Osteoblast (primary cell): ENCODE measurements at regions not wholly inside any gene's neighbourhood (a gene's known extent, or its start where the extent isn't known, plus 50 kb on each side); places are given as distances from the start of the nearest gene placed in this dataset.
A peak's percentile ranks its signal among the peaks of the same experiment; 100 is the strongest.

Experiments
- DNase-seq: peaks from one replicate; pipeline ENCODE4 v3.0.0; 2011; ENCODE audit warnings: low spot score, mixed read lengths; ENCODE audit not compliant: insufficient read length; ENCODE audit errors: missing footprints
- H2AFZ ChIP-seq: 2 replicates; pipeline ENCODE4 v1.6.0; 2011; ENCODE audit warnings: mild to moderate bottlenecking, low read length
- H3K27ac ChIP-seq: 2 replicates; pipeline ENCODE4 v1.5.1; 2011; ENCODE audit warnings: mild to moderate bottlenecking, low read depth, low read length, moderate library complexity
- H3K27me3 ChIP-seq: 2 replicates; pipeline ENCODE4 v1.6.0; 2012; ENCODE audit warnings: mild to moderate bottlenecking, control low read depth, inconsistent platforms, low read length, moderate library complexity; ENCODE audit not compliant: insufficient read depth
- H3K36me3 ChIP-seq: 2 replicates; pipeline ENCODE4 v1.5.1; 2011; ENCODE audit warnings: mild to moderate bottlenecking, low read length, control low read depth, moderate library complexity; ENCODE audit not compliant: insufficient read depth
- H3K4me1 ChIP-seq: 2 replicates; pipeline ENCODE4 v1.5.1; 2011; ENCODE audit warnings: mild to moderate bottlenecking, low read length, control low read depth, moderate library complexity; ENCODE audit not compliant: insufficient read depth
- H3K4me2 ChIP-seq: 2 replicates; pipeline ENCODE4 v1.6.0; 2011; ENCODE audit warnings: mild to moderate bottlenecking, low read length; ENCODE audit not compliant: insufficient read depth
- H3K4me3 ChIP-seq: fragments of 200-600 bp; sonication (generic); 3 replicates; pipeline ENCODE4 v1.5.1; 2012; ENCODE audit warnings: mild to moderate bottlenecking, low read length, inconsistent platforms; ENCODE audit not compliant: insufficient read depth
- H3K79me2 ChIP-seq: 2 replicates; pipeline ENCODE4 v1.6.0; 2012; ENCODE audit warnings: mild to moderate bottlenecking, low read length, control low read depth, inconsistent platforms; ENCODE audit not compliant: insufficient read depth
- H3K9me3 ChIP-seq: 2 replicates; pipeline ENCODE4 v1.5.1; 2011; ENCODE audit warnings: low read depth, low read length, control low read depth
- H4K20me1 ChIP-seq: 2 replicates; pipeline ENCODE4 v1.6.0; 2012; ENCODE audit warnings: mild to moderate bottlenecking, low read length, control low read depth; ENCODE audit not compliant: insufficient read depth
- CTCF ChIP-seq: IDR thresholded peaks from 2 replicates; pipeline ENCODE4 v1.5.1; 2011; ENCODE audit warnings: mild to moderate bottlenecking, low read depth, low read length, moderate library complexity; ENCODE audit errors: extremely low read depth

DNA sequence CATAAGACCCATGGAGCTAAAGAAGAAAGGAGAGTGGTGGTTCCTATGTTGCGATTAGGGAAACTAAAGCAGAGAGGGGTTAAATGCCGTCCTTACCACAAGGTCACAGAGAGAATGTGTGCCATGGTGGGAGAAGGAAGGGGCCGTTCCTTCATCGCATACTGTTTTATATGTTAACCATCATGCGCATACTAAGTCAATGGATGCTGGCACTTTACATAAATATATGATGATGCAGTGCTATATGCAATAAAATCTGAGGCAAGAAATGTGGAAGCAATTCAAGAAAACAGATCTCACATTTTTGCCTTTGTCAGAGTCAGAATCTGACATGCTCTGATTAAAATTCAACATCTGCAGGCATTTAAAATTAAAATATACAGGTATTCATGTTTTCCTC is 168.1 kb downstream of the BMP4 start:
- no peaks in the 10 kb centered on the region for H3K9me3 ChIP-seq
- H3K79me2 ChIP-seq = no peaks in the 10 kb centered on the region
- no peak for DNase-seq
- no peak overlapping the region for H2AFZ ChIP-seq
- no peaks in the 10 kb centered on the region for H4K20me1 ChIP-seq
- H3K36me3 ChIP-seq = no peaks in the 10 kb centered on the region
- peaks cover 21% of the 10 kb centered on the region for H3K27me3 ChIP-seq
- H3K4me2 ChIP-seq = no peak overlapping the region
- H3K4me3 ChIP-seq = no peak overlapping the region
- H3K27ac ChIP-seq = no peak overlapping the region
- no peak for TF ChIP-seq CTCF
- H3K4me1 ChIP-seq = no peaks in the 10 kb centered on the region

DNA sequence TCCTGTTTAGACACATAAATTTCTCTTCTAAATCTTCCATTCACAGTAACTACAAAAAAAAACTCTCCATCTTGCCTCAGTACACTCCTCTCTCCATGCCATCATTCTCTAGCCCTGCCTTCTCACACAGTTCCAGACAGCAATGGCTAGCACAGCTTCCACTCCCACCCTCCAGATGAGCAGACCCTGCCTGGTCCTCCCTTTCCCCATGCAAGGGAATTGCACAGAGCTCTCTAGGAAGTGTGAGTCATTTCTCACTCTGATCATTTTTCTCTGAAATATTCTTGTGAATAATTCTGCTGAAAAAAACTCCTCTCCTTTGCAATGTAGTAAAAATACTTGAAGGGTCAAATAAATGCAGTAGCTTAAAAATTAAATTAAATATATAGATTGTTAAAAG is 170.6 kb downstream of the BMP4 start:
- peak; percentile 10 for DNase-seq
- Histone ChIP-seq H2AFZ (no peak overlapping the region), H3K4me1 (no peaks in the 10 kb centered on the region), H3K4me3 (no peak overlapping the region), H3K27me3 (peaks cover 10% of the 10 kb centered on the region), H3K79me2 (no peaks in the 10 kb centered on the region), H3K9me3 (no peaks in the 10 kb centered on the region), H3K36me3 (no peaks in the 10 kb centered on the region), H3K27ac (no peak overlapping the region), H3K4me2 (no peak overlapping the region), H4K20me1 (no peaks in the 10 kb centered on the region)
- TF ChIP-seq CTCF = no peak

GRCh38 chr14:53784688-53785087 is 171.9 kb downstream of the BMP4 start:
- Histone ChIP-seq H4K20me1 (no peaks in the 10 kb centered on the region), H3K36me3 (no peaks in the 10 kb centered on the region), H2AFZ (no peak overlapping the region), H3K79me2 (no peaks in the 10 kb centered on the region), H3K27ac (no peak overlapping the region), H3K27me3 (peaks cover 2% of the 10 kb centered on the region), H3K4me1 (no peaks in the 10 kb centered on the region), H3K9me3 (no peaks in the 10 kb centered on the region), H3K4me3 (no peak overlapping the region), H3K4me2 (no peak overlapping the region)
- no peak for DNase-seq
- no peak for TF ChIP-seq CTCF

- no peak for TF ChIP-seq CTCF
- no peaks in the 10 kb centered on the region for H3K4me1 ChIP-seq
- H3K27ac ChIP-seq = no peak overlapping the region
- no peak for DNase-seq
- peaks cover 3% of the 10 kb centered on the region for H3K27me3 ChIP-seq
- no peak overlapping the region for H2AFZ ChIP-seq
- no peaks in the 10 kb centered on the region for H3K36me3 ChIP-seq
- H3K4me3 ChIP-seq = no peak overlapping the region
- H3K79me2 ChIP-seq = no peaks in the 10 kb centered on the region
- H4K20me1 ChIP-seq = no peaks in the 10 kb centered on the region
- no peak overlapping the region for H3K4me2 ChIP-seq
- no peaks in the 10 kb centered on the region for H3K9me3 ChIP-seq
These were observed 173.4 kb downstream of the BMP4 start for GRCh38 chr14:53783256-53783655.
